ENCODE measurements at regions not wholly inside any gene's neighbourhood (a gene's known extent, or its start where the extent isn't known, plus 50 kb on each side); places are given as distances from the start of the nearest gene placed in this dataset.

GRCh38 chr4:120418146-120418545 lies 351.5 kb upstream of the MAD2L1 start:
- no peaks in the 10 kb centered on the region for H3K27me3 ChIP-seq
- TF ChIP-seq CTCF (IDR thresholded peaks at IDR 0.05) (no peak), POLR2A (IDR thresholded peaks at IDR 0.05) (no peak)
- intact Hi-C loops (cut with DNase I) = no loop called here
- H3K4me3 ChIP-seq = no peak overlapping the region
- no peak overlapping the region for H3K27ac ChIP-seq
- H3K4me1 ChIP-seq = no peaks in the 10 kb centered on the region
- no peak for ATAC-seq
- no peak for DNase-seq
- H3K36me3 ChIP-seq = no peaks in the 10 kb centered on the region
- H3K9me3 ChIP-seq = no peaks in the 10 kb centered on the region

- ATAC-seq (no peak), DNase-seq (no peak)
- Histone ChIP-seq H3K36me3 (no peaks in the 10 kb centered on the region), H3K4me3 (no peak overlapping the region), H3K27me3 (no peaks in the 10 kb centered on the region), H3K27ac (no peak overlapping the region), H3K4me1 (no peaks in the 10 kb centered on the region), H3K9me3 (no peaks in the 10 kb centered on the region)
- TF ChIP-seq CTCF (IDR thresholded peaks at IDR 0.05) (no peak), POLR2A (IDR thresholded peaks at IDR 0.05) (no peak)
- intact Hi-C loops (cut with DNase I) = no loop called here
Measured at GRCh38 chr4:120415896-120416295, 349.2 kb upstream of the MAD2L1 start.

GRCh38 chr4:120406960-120407359 lies 340.3 kb upstream of the MAD2L1 start:
- no peak for ATAC-seq
- no peak for DNase-seq
- intact Hi-C loops (cut with DNase I) = no loop called here

GRCh38 chr4:120403296-120403695 lies 336.6 kb upstream of the MAD2L1 start:
- intact Hi-C loops (cut with DNase I) = no loop called here
- TF ChIP-seq POLR2A (IDR thresholded peaks at IDR 0.05) = no peak
- no peak for TF ChIP-seq CTCF (IDR thresholded peaks at IDR 0.05)
- WGBS (ENCODE audit: insufficient coverage, low coverage, low lambda C conversion rate, missing lambda C conversion rate) = 77% methylated on average over 2 of the region's 2 CpGs
- Histone ChIP-seq H3K36me3 (no peaks in the 10 kb centered on the region), H3K9me3 (no peaks in the 10 kb centered on the region), H3K27ac (no peak overlapping the region), H3K4me1 (no peaks in the 10 kb centered on the region), H3K27me3 (no peaks in the 10 kb centered on the region), H3K4me3 (no peak overlapping the region)
- ATAC-seq = no peak
- no peak for DNase-seq

More at GRCh38 chr4:120406960-120407359, 340.3 kb upstream of the MAD2L1 start:
- Histone ChIP-seq H3K9me3 (no peaks in the 10 kb centered on the region), H3K27ac (no peak overlapping the region), H3K27me3 (no peaks in the 10 kb centered on the region), H3K4me3 (no peak overlapping the region), H3K4me1 (no peaks in the 10 kb centered on the region), H3K36me3 (no peaks in the 10 kb centered on the region)
- no peak for TF ChIP-seq CTCF (IDR thresholded peaks at IDR 0.05)
- TF ChIP-seq POLR2A (IDR thresholded peaks at IDR 0.05) = no peak

GRCh38 chr4:120400441-120400840 lies 333.8 kb upstream of the MAD2L1 start:
- Histone ChIP-seq H3K27me3 (no peaks in the 10 kb centered on the region), H3K4me1 (no peaks in the 10 kb centered on the region), H3K4me3 (no peak overlapping the region), H3K27ac (no peak overlapping the region), H3K9me3 (no peaks in the 10 kb centered on the region), H3K36me3 (no peaks in the 10 kb centered on the region)
- no peak for TF ChIP-seq POLR2A (IDR thresholded peaks at IDR 0.05)
- no peak for TF ChIP-seq CTCF (IDR thresholded peaks at IDR 0.05)
- DNase-seq = no peak
- 59% methylated on average over 4 of the region's 4 CpGs for WGBS (ENCODE audit: insufficient coverage, low coverage, low lambda C conversion rate, missing lambda C conversion rate)
- intact Hi-C loops (cut with DNase I) = no loop called here
- no peak for ATAC-seq

Data from right lobe of liver (tissue), 6 donors.